GM12892 (cell line): ENCODE measurements at regions not wholly inside any gene's neighbourhood (a gene's known extent, or its start where the extent isn't known, plus 50 kb on each side); places are given as distances from the start of the nearest gene placed in this dataset.

Source experiments
- POLR2A ChIP-seq: IDR thresholded peaks from 2 replicates; pipeline ENCODE4 v1.6.1; 2011; ENCODE audit warnings: low read depth, low read length, control low read depth
- POLR2AphosphoS5 ChIP-seq: IDR thresholded peaks from 2 replicates; pipeline ENCODE4 v1.6.1; 2011; ENCODE audit warnings: low read depth, low read length, control low read depth

DNA sequence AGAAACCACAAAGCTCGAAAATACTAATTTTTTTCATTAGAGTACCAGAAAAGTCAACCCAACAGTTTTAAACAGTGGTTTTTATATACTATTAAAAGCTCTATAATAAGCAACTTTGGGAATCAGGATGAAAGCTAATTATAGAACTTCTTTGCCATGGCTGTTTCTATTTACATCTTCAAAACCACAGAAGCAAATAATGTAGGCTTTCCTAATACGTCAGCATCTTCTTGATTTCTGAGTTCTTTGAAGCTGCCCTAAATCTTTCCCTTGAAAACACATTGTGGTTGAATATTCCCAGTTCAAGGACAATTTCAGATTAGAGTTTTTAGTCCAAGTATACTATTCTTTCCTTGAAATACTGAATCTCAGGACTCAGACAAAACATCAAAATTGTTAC lies 460.2 kb upstream of the FAT1 start:
- TF ChIP-seq POLR2A (no peak), POLR2AphosphoS5 (no peak)
